ENCODE measurements at regions not wholly inside any gene's neighbourhood (a gene's known extent, or its start where the extent isn't known, plus 50 kb on each side); places are given as distances from the start of the nearest gene placed in this dataset.

- no peak for ATAC-seq
- no peaks in the 10 kb centered on the region for H3K36me3 Mint-ChIP-seq
- no peaks in the 10 kb centered on the region for H3K27me3 Mint-ChIP-seq
- H3K4me1 Mint-ChIP-seq: no peaks in the 10 kb centered on the region
- H3K9me3 Mint-ChIP-seq: no peaks in the 10 kb centered on the region
- H3K4me3 Mint-ChIP-seq: no peak overlapping the region
- no peak overlapping the region for H3K27ac Mint-ChIP-seq
Measured at GRCh38 chr12:87518481-87518880, 510.7 kb downstream of the C12orf50 start.

- H3K4me1 Mint-ChIP-seq: no peaks in the 10 kb centered on the region
- H3K4me3 Mint-ChIP-seq: no peak overlapping the region
- no peaks in the 10 kb centered on the region for H3K27me3 Mint-ChIP-seq
- H3K36me3 Mint-ChIP-seq: no peaks in the 10 kb centered on the region
- H3K27ac Mint-ChIP-seq: no peak overlapping the region
- peak; percentile 39 for ATAC-seq
- H3K9me3 Mint-ChIP-seq: no peaks in the 10 kb centered on the region
Measured at GRCh38 chr12:87518036-87518435, 511.2 kb downstream of the C12orf50 start.

- no peak overlapping the region for H3K27ac Mint-ChIP-seq
- no peaks in the 10 kb centered on the region for H3K36me3 Mint-ChIP-seq
- no peak for ATAC-seq
- H3K4me3 Mint-ChIP-seq: no peak overlapping the region
- no peaks in the 10 kb centered on the region for H3K27me3 Mint-ChIP-seq
- H3K4me1 Mint-ChIP-seq: no peaks in the 10 kb centered on the region
- no peaks in the 10 kb centered on the region for H3K9me3 Mint-ChIP-seq
Measured at GRCh38 chr12:87513536-87514280, 515.5 kb downstream of the C12orf50 start.

- Mint-ChIP-seq H3K4me1 (no peaks in the 10 kb centered on the region), H3K27me3 (no peaks in the 10 kb centered on the region)
- no peak for ATAC-seq
Measured at GRCh38 chr12:87511371-87511770, 517.8 kb downstream of the C12orf50 start.

GRCh38 chr12:87509237-87509820 lies 519.9 kb downstream of the C12orf50 start:
- no peak overlapping the region for H3K4me3 Mint-ChIP-seq
- peaks cover 3% of the 10 kb centered on the region for H3K9me3 Mint-ChIP-seq
- ATAC-seq: no peak
- no peaks in the 10 kb centered on the region for H3K4me1 Mint-ChIP-seq
- no peak overlapping the region for H3K27ac Mint-ChIP-seq
- H3K36me3 Mint-ChIP-seq: no peaks in the 10 kb centered on the region
- no peaks in the 10 kb centered on the region for H3K27me3 Mint-ChIP-seq

More at GRCh38 chr12:87511371-87511770, 517.8 kb downstream of the C12orf50 start:
- H3K36me3 Mint-ChIP-seq: no peaks in the 10 kb centered on the region
- H3K4me3 Mint-ChIP-seq: no peak overlapping the region
- H3K27ac Mint-ChIP-seq: no peak overlapping the region
- peaks cover 3% of the 10 kb centered on the region for H3K9me3 Mint-ChIP-seq

DNA sequence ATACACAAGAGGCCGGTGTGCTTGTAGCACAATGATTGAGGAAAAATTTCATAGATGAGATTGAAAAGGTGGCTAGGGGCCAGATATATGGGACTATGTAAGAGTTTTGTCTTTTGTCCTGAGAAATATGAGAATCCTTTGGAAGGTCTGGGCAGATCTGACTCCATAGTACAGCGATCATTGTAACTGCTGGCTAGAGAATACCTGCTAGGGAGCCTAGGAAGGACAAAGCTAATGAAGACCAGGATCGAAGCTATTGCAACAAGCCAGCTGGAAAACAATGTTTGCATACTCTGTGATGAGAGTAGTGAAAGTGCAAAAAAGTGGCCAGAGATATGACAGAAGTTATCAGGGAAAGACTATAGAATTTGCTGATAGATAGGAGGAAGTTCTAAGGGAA lies 537.6 kb downstream of the C12orf50 start:
- H3K9me3 Mint-ChIP-seq: peaks cover 2% of the 10 kb centered on the region
- no peak for ATAC-seq
- no peak overlapping the region for H3K27ac Mint-ChIP-seq
- no peaks in the 10 kb centered on the region for H3K27me3 Mint-ChIP-seq
- H3K4me3 Mint-ChIP-seq: no peak overlapping the region
- no peaks in the 10 kb centered on the region for H3K4me1 Mint-ChIP-seq
- no peaks in the 10 kb centered on the region for H3K36me3 Mint-ChIP-seq

DNA sequence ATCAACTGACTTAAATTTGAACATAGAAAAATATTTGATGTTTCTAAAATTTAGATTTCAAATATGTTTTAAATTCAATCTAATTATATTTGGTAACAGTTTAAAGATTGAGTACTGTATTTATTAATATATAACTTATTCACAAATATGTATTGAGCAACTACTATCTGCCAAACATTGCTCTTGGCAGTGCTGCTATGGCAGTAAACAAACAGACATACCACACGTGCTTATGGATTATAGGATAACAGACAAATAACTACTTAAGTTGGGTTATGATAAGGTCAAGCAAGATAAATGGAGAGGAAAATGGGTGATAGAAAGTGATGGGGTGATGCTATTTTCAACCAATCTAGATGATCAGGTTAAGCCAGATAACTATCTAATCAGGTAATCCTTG lies 538.1 kb downstream of the C12orf50 start:
- Mint-ChIP-seq H3K27ac (no peak overlapping the region), H3K36me3 (no peaks in the 10 kb centered on the region), H3K27me3 (no peaks in the 10 kb centered on the region), H3K9me3 (peaks cover 2% of the 10 kb centered on the region), H3K4me3 (no peak overlapping the region), H3K4me1 (no peaks in the 10 kb centered on the region)
- ATAC-seq: no peak

DNA sequence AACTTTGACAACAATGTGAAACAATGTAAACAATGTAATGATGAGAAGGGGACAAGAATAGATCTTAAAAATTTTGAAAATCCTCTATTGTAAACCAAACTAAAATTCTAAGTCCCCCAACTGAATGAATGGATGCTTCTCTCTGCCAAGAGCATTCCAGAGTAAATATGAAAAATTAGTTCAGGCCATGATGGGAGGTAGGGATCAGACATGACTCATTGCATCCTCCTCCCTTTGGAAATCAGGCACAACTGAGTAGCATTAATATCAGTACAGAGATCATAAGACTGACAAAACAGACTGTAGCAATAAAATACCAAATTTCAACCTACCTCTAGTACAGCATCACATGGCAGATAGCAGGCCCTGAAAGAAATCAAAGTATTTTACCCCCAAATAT lies 559.9 kb downstream of the C12orf50 start:
- H3K4me1 Mint-ChIP-seq: no peaks in the 10 kb centered on the region
- H3K4me3 Mint-ChIP-seq: no peak overlapping the region
- no peak for ATAC-seq
- no peak overlapping the region for H3K27ac Mint-ChIP-seq
- H3K9me3 Mint-ChIP-seq: peaks cover 3% of the 10 kb centered on the region
- H3K27me3 Mint-ChIP-seq: no peaks in the 10 kb centered on the region
- no peaks in the 10 kb centered on the region for H3K36me3 Mint-ChIP-seq

DNA sequence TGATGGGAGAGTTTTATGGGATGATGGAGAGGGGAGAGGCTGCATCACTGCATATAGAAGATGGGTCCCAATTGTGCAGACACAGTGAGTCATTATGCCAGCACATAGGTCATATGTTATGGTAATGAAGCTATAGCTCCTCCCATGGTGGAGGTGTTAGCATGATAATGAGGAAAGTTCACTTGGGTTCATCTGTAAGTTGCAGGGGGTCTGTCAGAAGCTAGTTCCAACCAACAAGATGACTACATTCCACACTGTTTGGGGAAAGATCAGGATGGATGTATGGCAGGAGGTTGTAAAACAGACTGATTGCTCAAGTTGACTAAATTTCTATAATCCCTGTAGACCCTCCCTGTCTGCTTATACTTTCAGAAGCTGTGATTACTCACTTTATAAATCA lies 561.3 kb downstream of the C12orf50 start:
- Mint-ChIP-seq H3K4me3 (no peak overlapping the region), H3K27ac (no peak overlapping the region), H3K4me1 (no peaks in the 10 kb centered on the region), H3K36me3 (no peaks in the 10 kb centered on the region), H3K27me3 (no peaks in the 10 kb centered on the region), H3K9me3 (peaks cover 3% of the 10 kb centered on the region)
- no peak for ATAC-seq

DNA sequence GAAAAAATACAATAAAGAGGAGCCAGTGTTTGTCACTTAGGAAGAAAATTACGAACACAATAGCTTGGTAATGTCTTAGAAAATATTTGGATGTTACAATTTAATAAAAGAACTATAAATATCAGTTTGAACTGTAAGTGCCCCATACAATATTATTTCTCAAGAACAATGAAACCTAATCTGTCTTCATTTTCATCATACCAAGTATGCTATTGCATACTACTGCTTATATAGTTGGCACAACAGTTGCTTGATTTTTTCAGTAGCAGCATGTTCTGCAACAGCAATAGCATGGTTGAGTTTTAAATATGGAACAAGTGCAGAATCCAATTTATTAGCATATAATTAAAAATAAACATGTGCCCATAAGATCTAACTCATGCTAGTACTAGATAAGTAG lies 564.6 kb downstream of the C12orf50 start:
- ATAC-seq: no peak
- Mint-ChIP-seq H3K36me3 (no peaks in the 10 kb centered on the region), H3K4me1 (peaks cover 8% of the 10 kb centered on the region), H3K4me3 (no peak overlapping the region), H3K9me3 (peaks cover 3% of the 10 kb centered on the region), H3K27me3 (no peaks in the 10 kb centered on the region), H3K27ac (no peak overlapping the region)

DNA sequence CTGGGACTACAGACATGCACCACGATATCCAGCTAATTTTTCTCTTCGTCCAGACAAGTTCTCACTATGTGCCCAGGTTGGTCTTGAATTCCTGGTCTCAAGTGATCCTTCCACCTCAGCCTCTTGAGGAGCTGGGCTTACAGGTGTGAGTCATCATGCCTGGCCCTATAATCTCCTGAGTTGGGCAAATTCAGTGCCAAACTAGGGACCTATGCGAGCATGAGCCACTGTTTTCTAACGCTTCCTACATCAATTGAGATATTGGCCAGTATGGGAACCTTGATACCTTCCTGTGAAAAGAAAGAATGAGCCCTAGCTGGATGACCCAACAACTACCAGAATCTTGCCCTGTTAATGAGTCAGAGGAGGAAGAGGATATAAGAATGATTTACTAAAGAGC lies 585.2 kb downstream of the C12orf50 start:
- Mint-ChIP-seq H3K27me3 (no peaks in the 10 kb centered on the region), H3K4me3 (no peak overlapping the region), H3K4me1 (no peaks in the 10 kb centered on the region), H3K27ac (no peak overlapping the region), H3K36me3 (no peaks in the 10 kb centered on the region), H3K9me3 (no peaks in the 10 kb centered on the region)
- ATAC-seq: no peak

DNA sequence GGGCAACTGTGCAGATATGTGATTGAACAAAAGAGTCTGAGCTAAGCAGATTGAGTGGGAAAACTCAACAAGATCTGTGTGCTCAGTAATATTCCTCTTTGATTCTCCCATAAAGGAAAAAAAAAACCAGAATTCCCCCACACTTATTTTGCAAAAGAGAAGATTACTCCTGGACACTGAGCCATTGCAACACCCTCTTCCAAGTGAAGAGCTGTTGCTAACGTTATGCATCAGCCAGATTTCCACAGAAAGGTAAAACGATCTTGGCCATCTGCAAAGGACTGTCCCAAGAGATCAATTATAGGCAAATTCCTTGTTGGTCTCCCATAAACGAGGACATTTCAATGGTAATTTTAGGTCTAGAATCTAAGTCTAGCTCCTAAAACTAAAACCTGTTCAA lies 587.7 kb downstream of the C12orf50 start:
- H3K9me3 Mint-ChIP-seq: no peaks in the 10 kb centered on the region
- no peaks in the 10 kb centered on the region for H3K4me1 Mint-ChIP-seq
- no peak overlapping the region for H3K4me3 Mint-ChIP-seq
- no peaks in the 10 kb centered on the region for H3K27me3 Mint-ChIP-seq
- ATAC-seq: no peak
- H3K36me3 Mint-ChIP-seq: no peaks in the 10 kb centered on the region
- no peak overlapping the region for H3K27ac Mint-ChIP-seq

- no peak for ATAC-seq
- H3K36me3 Mint-ChIP-seq: no peaks in the 10 kb centered on the region
Measured at GRCh38 chr12:87439990-87440827, 589.0 kb downstream of the C12orf50 start.

GRCh38 chr12:87430444-87430843 lies 598.8 kb downstream of the C12orf50 start:
- Mint-ChIP-seq H3K9me3 (peaks cover 4% of the 10 kb centered on the region), H3K4me3 (no peak overlapping the region), H3K36me3 (no peaks in the 10 kb centered on the region), H3K27ac (no peak overlapping the region), H3K27me3 (no peaks in the 10 kb centered on the region), H3K4me1 (no peaks in the 10 kb centered on the region)
- no peak for ATAC-seq

More at GRCh38 chr12:87439990-87440827, 589.0 kb downstream of the C12orf50 start:
- no peak overlapping the region for H3K4me3 Mint-ChIP-seq
- H3K9me3 Mint-ChIP-seq: no peaks in the 10 kb centered on the region
- no peaks in the 10 kb centered on the region for H3K4me1 Mint-ChIP-seq
- no peak overlapping the region for H3K27ac Mint-ChIP-seq
- no peaks in the 10 kb centered on the region for H3K27me3 Mint-ChIP-seq

GRCh38 chr12:87428701-87429277 lies 600.4 kb downstream of the C12orf50 start:
- H3K36me3 Mint-ChIP-seq: no peaks in the 10 kb centered on the region
- H3K27me3 Mint-ChIP-seq: no peaks in the 10 kb centered on the region
- H3K4me3 Mint-ChIP-seq: no peak overlapping the region
- peaks cover 4% of the 10 kb centered on the region for H3K9me3 Mint-ChIP-seq
- ATAC-seq: no peak
- H3K4me1 Mint-ChIP-seq: no peaks in the 10 kb centered on the region
- H3K27ac Mint-ChIP-seq: no peak overlapping the region
